HUES6 (cell line): ENCODE measurements at regions not wholly inside any gene's neighbourhood (a gene's known extent, or its start where the extent isn't known, plus 50 kb on each side); places are given as distances from the start of the nearest gene placed in this dataset.

Experiments used
- H3K27ac ChIP-seq: 2 replicates; pipeline ENCODE4 v1.7.0; 2013; ENCODE audit warnings: low read depth, mild to moderate bottlenecking, low read length, inconsistent platforms
- H3K27me3 ChIP-seq: 2 replicates; pipeline ENCODE4 v1.6.1; 2013; ENCODE audit warnings: low read length; ENCODE audit not compliant: control insufficient read depth, insufficient read depth
- H3K36me3 ChIP-seq: 2 replicates; pipeline ENCODE4 v1.6.1; 2013; ENCODE audit warnings: low read length; ENCODE audit not compliant: control insufficient read depth, insufficient read depth
- H3K4me1 ChIP-seq: 2 replicates; pipeline ENCODE4 v1.6.1; 2013; ENCODE audit warnings: low read length; ENCODE audit not compliant: control insufficient read depth, insufficient read depth
- H3K4me3 ChIP-seq: 2 replicates; pipeline ENCODE4 v1.5.1; 2013; ENCODE audit warnings: low read depth, low read length
- H3K9ac ChIP-seq: one replicate; pipeline ENCODE4 v1.6.1; 2013; ENCODE audit warnings: mild to moderate bottlenecking, low read length
- H3K9me3 ChIP-seq: 2 replicates; pipeline ENCODE4 v1.6.1; 2013; ENCODE audit warnings: low read depth, low read length; ENCODE audit not compliant: control insufficient read depth, insufficient read depth

GRCh38 chr2:143875295-143876233 is 644.4 kb downstream of the ZEB2 start:
- H3K4me1 ChIP-seq = peaks cover 20% of the 10 kb centered on the region
- H3K9me3 ChIP-seq = peaks cover 28% of the 10 kb centered on the region
- no peaks in the 10 kb centered on the region for H3K27me3 ChIP-seq
- no peak overlapping the region for H3K4me3 ChIP-seq
- H3K27ac ChIP-seq = no peak overlapping the region
- H3K36me3 ChIP-seq = no peaks in the 10 kb centered on the region
- H3K9ac ChIP-seq = no peak overlapping the region

DNA sequence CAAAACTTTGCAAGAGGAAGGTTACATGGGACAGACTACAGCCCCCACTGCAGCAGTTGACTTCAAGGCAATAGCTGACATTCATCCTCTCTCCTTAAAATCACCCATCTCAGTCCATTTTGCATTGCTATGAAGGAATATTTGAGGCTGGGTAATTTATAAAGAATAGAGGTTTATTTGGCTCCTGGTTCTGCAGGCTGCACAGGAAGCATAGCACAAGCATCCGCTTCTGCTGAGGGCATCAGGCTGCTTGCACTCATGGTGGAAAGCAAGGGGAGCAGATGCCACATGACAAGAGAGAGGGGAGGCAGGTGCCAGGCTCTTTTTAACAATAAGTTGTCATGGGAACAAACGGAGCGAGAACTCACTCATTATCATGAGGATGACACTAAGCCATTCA is 646.0 kb downstream of the ZEB2 start:
- Histone ChIP-seq H3K9me3 (peaks cover 43% of the 10 kb centered on the region), H3K27me3 (no peaks in the 10 kb centered on the region), H3K4me3 (no peak overlapping the region), H3K9ac (no peak overlapping the region), H3K27ac (no peak overlapping the region), H3K36me3 (no peaks in the 10 kb centered on the region), H3K4me1 (peaks cover 20% of the 10 kb centered on the region)

GRCh38 chr2:143870696-143871095 is 649.2 kb downstream of the ZEB2 start:
- H3K27ac ChIP-seq = no peak overlapping the region
- H3K27me3 ChIP-seq = no peaks in the 10 kb centered on the region
- no peak overlapping the region for H3K4me3 ChIP-seq
- peaks cover 45% of the 10 kb centered on the region for H3K9me3 ChIP-seq
- H3K4me1 ChIP-seq = no peaks in the 10 kb centered on the region
- no peaks in the 10 kb centered on the region for H3K36me3 ChIP-seq
- H3K9ac ChIP-seq = no peak overlapping the region

GRCh38 chr2:143856978-143857377 is 662.9 kb downstream of the ZEB2 start:
- Histone ChIP-seq H3K4me1 (no peaks in the 10 kb centered on the region), H3K9ac (no peak overlapping the region), H3K9me3 (no peaks in the 10 kb centered on the region), H3K36me3 (no peaks in the 10 kb centered on the region), H3K27me3 (no peaks in the 10 kb centered on the region), H3K27ac (no peak overlapping the region), H3K4me3 (no peak overlapping the region)

GRCh38 chr2:143852759-143853158 is 667.2 kb downstream of the ZEB2 start:
- Histone ChIP-seq H3K27ac (no peak overlapping the region), H3K4me3 (no peak overlapping the region)

DNA sequence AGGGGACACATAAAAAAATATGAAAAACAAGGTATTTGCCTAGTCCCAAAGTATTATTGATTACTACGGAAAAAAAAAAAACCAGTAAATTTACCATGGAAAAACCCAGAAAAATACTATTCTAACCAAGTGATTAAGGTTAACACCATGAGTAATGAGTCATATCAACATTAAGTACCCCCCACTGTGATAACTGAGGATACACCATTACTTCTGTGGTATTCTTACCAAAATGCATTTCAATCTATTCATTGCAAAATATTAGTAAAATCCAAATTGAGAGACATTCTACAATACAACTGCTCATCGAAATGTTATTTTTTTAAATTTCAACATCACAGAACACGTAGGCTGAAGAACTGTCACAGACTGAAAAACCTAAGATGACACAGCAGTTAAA is 669.8 kb downstream of the ZEB2 start:
- Histone ChIP-seq H3K9me3 (no peaks in the 10 kb centered on the region), H3K9ac (no peak overlapping the region), H3K4me1 (peaks cover 10% of the 10 kb centered on the region; the same call in 1 of the 2 replicates), H3K27me3 (no peaks in the 10 kb centered on the region), H3K36me3 (no peaks in the 10 kb centered on the region), H3K27ac (no peak overlapping the region), H3K4me3 (no peak overlapping the region)

More at GRCh38 chr2:143852759-143853158, 667.2 kb downstream of the ZEB2 start:
- Histone ChIP-seq H3K27me3 (no peaks in the 10 kb centered on the region), H3K4me1 (peaks cover 10% of the 10 kb centered on the region; the same call in 1 of the 2 replicates), H3K36me3 (no peaks in the 10 kb centered on the region), H3K9me3 (no peaks in the 10 kb centered on the region), H3K9ac (no peak overlapping the region)

DNA sequence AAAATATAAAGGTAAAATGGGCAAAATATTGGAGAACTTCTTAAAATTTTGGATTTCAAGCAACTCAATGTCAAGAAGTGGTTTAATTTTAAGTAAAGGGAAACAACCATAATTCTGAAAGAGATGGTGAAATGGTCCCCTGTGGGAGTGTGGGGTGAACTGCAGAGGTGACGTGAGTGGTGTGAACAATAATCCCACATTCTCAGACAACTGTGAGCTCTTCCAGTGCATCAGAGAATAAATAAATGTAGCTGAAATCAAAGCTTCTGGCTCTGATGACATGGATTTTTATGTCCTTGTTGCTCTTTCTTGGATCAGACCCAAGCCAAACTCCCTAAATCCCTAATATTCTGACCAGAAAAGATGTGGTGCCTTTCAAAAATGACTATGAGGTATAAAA is 672.7 kb downstream of the ZEB2 start:
- H3K4me3 ChIP-seq = no peak overlapping the region
- no peaks in the 10 kb centered on the region for H3K9me3 ChIP-seq
- H3K27me3 ChIP-seq = no peaks in the 10 kb centered on the region
- H3K9ac ChIP-seq = no peak overlapping the region
- H3K27ac ChIP-seq = no peak overlapping the region
- H3K4me1 ChIP-seq = peaks cover 10% of the 10 kb centered on the region; the same call in 1 of the 2 replicates
- no peaks in the 10 kb centered on the region for H3K36me3 ChIP-seq

- Histone ChIP-seq H3K9ac (no peak overlapping the region), H3K9me3 (peaks cover 8% of the 10 kb centered on the region), H3K36me3 (no peaks in the 10 kb centered on the region), H3K4me1 (peaks cover 7% of the 10 kb centered on the region; the same call in 1 of the 2 replicates), H3K27ac (no peak overlapping the region), H3K4me3 (no peak overlapping the region), H3K27me3 (no peaks in the 10 kb centered on the region)
Measured at GRCh38 chr2:143844986-143845385, 674.9 kb downstream of the ZEB2 start.

DNA sequence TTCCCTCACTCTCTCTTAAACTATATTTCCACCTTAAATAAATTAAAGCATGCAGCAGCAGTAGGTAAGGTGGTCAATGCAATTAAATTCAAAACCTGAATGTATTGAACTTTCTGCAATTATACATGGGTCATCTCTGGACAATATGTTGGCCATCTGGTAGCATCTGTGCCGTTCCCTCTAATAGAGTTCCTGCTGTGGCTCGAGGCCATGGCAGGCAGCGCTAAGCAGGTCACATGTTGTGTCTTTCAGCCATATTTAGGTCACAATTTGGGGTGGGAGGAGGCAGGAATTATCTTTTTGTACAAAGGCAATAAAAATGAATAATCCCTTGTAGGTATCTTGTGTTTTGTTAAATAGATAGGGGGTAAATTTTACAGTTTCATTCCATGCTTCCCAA is 676.2 kb downstream of the ZEB2 start:
- Histone ChIP-seq H3K9me3 (peaks cover 8% of the 10 kb centered on the region), H3K27ac (no peak overlapping the region), H3K4me3 (no peak overlapping the region), H3K4me1 (no peaks in the 10 kb centered on the region), H3K9ac (no peak overlapping the region), H3K27me3 (no peaks in the 10 kb centered on the region), H3K36me3 (no peaks in the 10 kb centered on the region)

DNA sequence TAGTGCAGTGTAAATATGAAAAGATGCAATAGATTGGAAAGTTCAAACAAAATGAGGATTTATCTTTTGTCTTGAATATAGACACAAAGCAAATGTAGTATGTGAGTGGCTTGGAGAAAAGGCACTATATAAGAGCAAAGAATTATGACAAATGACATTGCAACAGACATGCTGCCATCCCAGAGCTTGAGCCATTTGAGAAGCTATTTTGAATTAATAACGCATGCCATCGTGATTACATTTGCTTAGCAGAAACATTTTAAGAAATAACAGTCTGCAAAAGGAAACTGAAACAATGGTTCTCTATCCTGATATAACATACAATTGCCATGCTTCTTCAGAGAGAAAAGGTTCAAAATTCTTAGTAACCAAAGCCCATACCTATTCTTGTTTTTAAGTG is 677.1 kb downstream of the ZEB2 start:
- Histone ChIP-seq H3K9me3 (peaks cover 8% of the 10 kb centered on the region), H3K27ac (no peak overlapping the region), H3K9ac (no peak overlapping the region), H3K4me3 (no peak overlapping the region), H3K4me1 (no peaks in the 10 kb centered on the region), H3K27me3 (no peaks in the 10 kb centered on the region), H3K36me3 (no peaks in the 10 kb centered on the region)

DNA sequence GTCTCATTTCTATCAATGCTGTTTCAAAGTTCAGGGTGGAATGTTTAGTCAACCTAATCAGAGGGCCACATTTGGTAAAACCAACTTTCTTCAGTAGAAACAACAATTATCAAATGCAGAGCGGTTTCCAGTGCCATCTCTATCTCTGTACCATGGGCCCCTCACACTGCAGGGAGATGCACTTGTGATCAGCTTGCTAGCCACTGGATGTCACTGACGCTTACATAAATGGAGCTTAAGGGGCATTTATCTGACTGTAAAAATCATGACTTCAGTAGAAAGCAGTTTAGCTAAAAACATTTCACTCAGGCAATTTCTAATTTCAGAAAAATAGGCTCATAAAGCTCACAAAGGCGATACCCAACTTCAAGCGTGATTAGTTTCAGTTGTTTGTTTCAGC is 678.0 kb downstream of the ZEB2 start:
- H3K27ac ChIP-seq = no peak overlapping the region
- no peak overlapping the region for H3K4me3 ChIP-seq
- peaks cover 8% of the 10 kb centered on the region for H3K9me3 ChIP-seq
- no peak overlapping the region for H3K9ac ChIP-seq
- no peaks in the 10 kb centered on the region for H3K27me3 ChIP-seq
- no peaks in the 10 kb centered on the region for H3K4me1 ChIP-seq
- no peaks in the 10 kb centered on the region for H3K36me3 ChIP-seq
